A549 (cell line): ENCODE measurements at regions not wholly inside any gene's neighbourhood (a gene's known extent, or its start where the extent isn't known, plus 50 kb on each side); places are given as distances from the start of the nearest gene placed in this dataset.

ENCODE experiments used
- CEBPB ChIP-seq, 2 experiments: fragments of >200 bp in 1 of 2; sonication (Bioruptor Twin) in 1 of 2; formaldehyde crosslinking in 1 of 2; IDR thresholded peaks; 2 replicates each; pipeline ENCODE4 v1.6.1; 2012 to 2016
- CHD2 ChIP-seq: fragments of 150-350 bp; IDR thresholded peaks from 2 replicates; pipeline ENCODE4 v1.6.1; 2014; ENCODE audit warnings: low read length; ENCODE audit not compliant: partially characterized antibody
- CTCF ChIP-seq: fragments of >200 bp; sonication (Bioruptor Twin); formaldehyde crosslinking; IDR thresholded peaks from 3 replicates; pipeline ENCODE4 v1.5.1; 2016
- EP300 ChIP-seq, 2 experiments: fragments of >200 bp; sonication (Bioruptor Twin); formaldehyde crosslinking; IDR thresholded peaks; 2 replicates in 1 of 2; 3 replicates in 1 of 2; pipeline ENCODE4 v1.6.1; 2016 to 2017
- JUN ChIP-seq, 2 experiments: fragments of >200 bp; sonication (Bioruptor Twin); formaldehyde crosslinking; IDR thresholded peaks; 2 replicates in 1 of 2; 3 replicates in 1 of 2; pipeline ENCODE4 v1.6.1; 2016 to 2017
- KDM5A ChIP-seq: fragments of 200-600 bp; sonication (generic); IDR thresholded peaks from 2 replicates; pipeline ENCODE4 v1.6.1; 2016; ENCODE audit warnings: antibody characterized with exemption, mild to moderate bottlenecking
- NR3C1 ChIP-seq: fragments of >200 bp; sonication (Bioruptor Twin); formaldehyde crosslinking; IDR thresholded peaks from 3 replicates; pipeline ENCODE4 v1.6.1; 2017
- PBX3 ChIP-seq: IDR thresholded peaks from 2 replicates; pipeline ENCODE4 v1.6.1; 2012
- POLR2A ChIP-seq: IDR thresholded peaks from 2 replicates; pipeline ENCODE4 v1.6.1; 2012; ENCODE audit warnings: mild to moderate bottlenecking, low read length
- POLR2AphosphoS2 ChIP-seq: conservative IDR thresholded peaks from 2 replicates; pipeline ENCODE4 v1.6.1; 2012; ENCODE audit warnings: low read length, improper control_type of control experiment, inconsistent platforms
- RAD21 ChIP-seq, 2 experiments: fragments of >200 bp in 1 of 2; sonication (Bioruptor Twin) in 1 of 2; formaldehyde crosslinking in 1 of 2; IDR thresholded peaks in 1 of 2; conservative IDR thresholded peaks in 1 of 2; 2 replicates in 1 of 2; 3 replicates in 1 of 2; pipeline ENCODE4 v1.6.1; 2012 to 2018; ENCODE audit warnings: inconsistent platforms in 1 of 2
- SMC3 ChIP-seq: fragments of >200 bp; sonication (Bioruptor Twin); formaldehyde crosslinking; IDR thresholded peaks from 3 replicates; pipeline ENCODE4 v1.6.1; 2018; ENCODE audit warnings: inconsistent platforms
- TP53 ChIP-seq: fragments of 250-450 bp; sonication (Bioruptor Pico); IDR thresholded peaks from 2 replicates; pipeline ENCODE4 v1.5.0; 2021; ENCODE audit warnings: mild to moderate bottlenecking, moderate library complexity

- TF ChIP-seq CTCF (no peak), POLR2A (no peak), RAD21 (conservative IDR thresholded peaks at IDR 0.05 in 1 of 2, IDR thresholded peaks at IDR 0.05 in 1 of 2) (no peak), EP300 (IDR thresholded peaks at IDR 0.05) (no peak), CHD2 (no peak), TP53 (CRISPR knock-in tag) (no peak), SMC3 (no peak), POLR2AphosphoS2 (no peak), NR3C1 (no peak), PBX3 (no peak), CEBPB (IDR thresholded peaks at IDR 0.05) (no peak), JUN (IDR thresholded peaks at IDR 0.05) (no peak), KDM5A (no peak)
Measured at GRCh38 chr7:441684-442421, 77.8 kb downstream of the PDGFA start.
